ENCODE measurements at regions not wholly inside any gene's neighbourhood (a gene's known extent, or its start where the extent isn't known, plus 50 kb on each side); places are given as distances from the start of the nearest gene placed in this dataset.

GRCh38 chr13:105607016-105607415 lies 928.4 kb downstream of the EFNB2 start:
- DNase-seq (ENCODE audit: low spot score), result no peak

GRCh38 chr13:105602956-105603670 lies 932.3 kb downstream of the EFNB2 start:
- DNase-seq (ENCODE audit: low spot score), result no peak

- DNase-seq (ENCODE audit: low spot score), result no peak
Observed at GRCh38 chr13:105599477-105600037, 935.9 kb downstream of the EFNB2 start.

- DNase-seq (ENCODE audit: low spot score), result no peak
Observed at GRCh38 chr13:105598529-105598928, 936.9 kb downstream of the EFNB2 start.

GRCh38 chr13:105597573-105597972 lies 937.9 kb downstream of the EFNB2 start:
- DNase-seq (ENCODE audit: low spot score), result no peak

GRCh38 chr13:105595471-105595870 lies 940.0 kb downstream of the EFNB2 start:
- no peak for DNase-seq (ENCODE audit: low spot score)

- no peak for DNase-seq (ENCODE audit: low spot score)
Observed at GRCh38 chr13:105591277-105591676, 944.2 kb downstream of the EFNB2 start.

- DNase-seq (ENCODE audit: low spot score), result peak; percentile 21
Observed at GRCh38 chr13:105587786-105588185, 947.7 kb downstream of the EFNB2 start.

GRCh38 chr13:105579821-105580710 lies 955.4 kb downstream of the EFNB2 start:
- no peak for DNase-seq (ENCODE audit: low spot score)

GRCh38 chr13:105573136-105573535 lies 962.3 kb downstream of the EFNB2 start:
- no peak for DNase-seq (ENCODE audit: low spot score)

- no peak for DNase-seq (ENCODE audit: low spot score)
Observed at GRCh38 chr13:105572401-105572800, 963.1 kb downstream of the EFNB2 start.

- DNase-seq (ENCODE audit: low spot score), result no peak
Observed at GRCh38 chr13:105569816-105570215, 965.6 kb downstream of the EFNB2 start.

- no peak for DNase-seq (ENCODE audit: low spot score)
Observed at GRCh38 chr13:105567951-105568525, 967.4 kb downstream of the EFNB2 start.

- no peak for DNase-seq (ENCODE audit: low spot score)
Observed at GRCh38 chr13:105565136-105565727, 970.2 kb downstream of the EFNB2 start.

- no peak for DNase-seq (ENCODE audit: low spot score)
Observed at GRCh38 chr13:105552078-105552477, 983.4 kb downstream of the EFNB2 start.

GRCh38 chr13:105547851-105548250 lies 987.6 kb downstream of the EFNB2 start:
- no peak for DNase-seq (ENCODE audit: low spot score)

GRCh38 chr13:105545811-105546210 lies 989.7 kb downstream of the EFNB2 start:
- DNase-seq (ENCODE audit: low spot score), result no peak

- DNase-seq (ENCODE audit: low spot score), result no peak
Observed at GRCh38 chr13:105543742-105544141, 991.7 kb downstream of the EFNB2 start.

GRCh38 chr13:105541565-105541964 lies 993.9 kb downstream of the EFNB2 start:
- DNase-seq (ENCODE audit: low spot score), result no peak

- no peak for DNase-seq (ENCODE audit: low spot score)
Observed at GRCh38 chr13:105538346-105538745, 997.1 kb downstream of the EFNB2 start.

GRCh38 chr13:105537113-105537512 lies 998.3 kb downstream of the EFNB2 start:
- no peak for DNase-seq (ENCODE audit: low spot score)

- no peak for DNase-seq (ENCODE audit: low spot score)
Observed at GRCh38 chr13:105530468-105530867, 1005.0 kb downstream of the EFNB2 start.
